HepG2 (cell line): ENCODE measurements at regions not wholly inside any gene's neighbourhood (a gene's known extent, or its start where the extent isn't known, plus 50 kb on each side); places are given as distances from the start of the nearest gene placed in this dataset.

Experiments used
- ATF3 ChIP-seq: sonication (generic); formaldehyde crosslinking; IDR thresholded peaks from 2 replicates; pipeline ENCODE4 v1.4.0; 2020; ENCODE audit warnings: missing genetic modification reagents
- BHLHE40 ChIP-seq: IDR thresholded peaks from 2 replicates; pipeline ENCODE4 v1.6.1; 2011; ENCODE audit warnings: low read length, improper control_type of control experiment
- CEBPB ChIP-seq: IDR thresholded peaks from 2 replicates; pipeline ENCODE4 v1.6.1; 2011; ENCODE audit warnings: low read depth, low read length, improper control_type of control experiment, borderline replicate concordance
- ETV6 ChIP-seq: sonication (generic); formaldehyde crosslinking; conservative IDR thresholded peaks from 2 replicates; pipeline ENCODE4 v1.4.0; 2020; ENCODE audit warnings: missing genetic modification reagents
- FOXA1 ChIP-seq, 2 experiments: fragments of 450-650 bp in 1 of 2; sonication (generic) in 1 of 2; formaldehyde crosslinking in 1 of 2; IDR thresholded peaks; 2 replicates each; pipeline versions ENCODE4 v1.4.0 to v1.6.1; 2016 to 2020; ENCODE audit warnings: missing genetic modification reagents in 1 of 2
- FOXK1 ChIP-seq: sonication (generic); formaldehyde crosslinking; IDR thresholded peaks from 2 replicates; pipeline ENCODE4 v1.4.0; 2020; ENCODE audit warnings: low read depth, missing genetic modification reagents, borderline replicate concordance
- FOXP1 ChIP-seq, 2 experiments: fragments of 450-650 bp in 1 of 2; IDR thresholded peaks; 2 replicates each; pipeline ENCODE4 v1.6.1; 2017 to 2018; ENCODE audit warnings: antibody characterized with exemption in 1 of 2
- HDAC6 ChIP-seq: fragments of 200-600 bp; sonication (generic); IDR thresholded peaks from 2 replicates; pipeline ENCODE4 v1.7.0; 2017; ENCODE audit warnings: mild to moderate bottlenecking, antibody characterized with exemption, low read length, low read depth
- HMG20B ChIP-seq: conservative IDR thresholded peaks from 2 replicates; pipeline ENCODE4 v1.6.1; 2016; ENCODE audit warnings: missing genetic modification reagents, missing compliant biosample characterization
- HOMEZ ChIP-seq: IDR thresholded peaks from 2 replicates; pipeline ENCODE4 v1.6.1; 2016; ENCODE audit warnings: low read depth
- HOXA3 ChIP-seq: sonication (generic); formaldehyde crosslinking; IDR thresholded peaks from 2 replicates; pipeline ENCODE4 v1.5.0; 2020; ENCODE audit warnings: missing genetic modification reagents
- NR2F6 ChIP-seq, 2 experiments: IDR thresholded peaks; 2 replicates each; pipeline ENCODE4 v1.6.1; 2016; ENCODE audit warnings: antibody characterized with exemption in 1 of 2, mild to moderate bottlenecking in 1 of 2
- SALL1 ChIP-seq: sonication (generic); formaldehyde crosslinking; IDR thresholded peaks from 2 replicates; pipeline ENCODE4 v1.8.0; 2022; ENCODE audit warnings: mild to moderate bottlenecking, missing genetic modification reagents
- SMAD3 ChIP-seq: sonication (generic); formaldehyde crosslinking; IDR thresholded peaks from 2 replicates; pipeline ENCODE4 v1.4.0; 2020; ENCODE audit warnings: missing genetic modification reagents
- STAT5B ChIP-seq: sonication (generic); formaldehyde crosslinking; IDR thresholded peaks from 2 replicates; pipeline ENCODE4 v1.4.0; 2020; ENCODE audit warnings: missing genetic modification reagents
- TBX2 ChIP-seq: sonication (generic); formaldehyde crosslinking; IDR thresholded peaks from 2 replicates; pipeline ENCODE4 v1.5.0; 2020; ENCODE audit warnings: missing genetic modification reagents, mild to moderate bottlenecking, borderline replicate concordance
- TBX3 ChIP-seq: fragments of 450-650 bp; IDR thresholded peaks from 2 replicates; pipeline ENCODE4 v1.6.1; 2017; ENCODE audit warnings: antibody characterized with exemption, mild to moderate bottlenecking, inconsistent platforms, borderline replicate concordance
- TCF7 ChIP-seq: sonication (generic); IDR thresholded peaks from 2 replicates; pipeline ENCODE4 v1.6.1; 2016; ENCODE audit warnings: antibody characterized with exemption, low read depth
- TCF7L2 ChIP-seq: IDR thresholded peaks from 2 replicates; pipeline ENCODE4 v1.6.1; 2011; ENCODE audit warnings: mild to moderate bottlenecking, low read depth, low read length, moderate library complexity
- TFDP1 ChIP-seq: IDR thresholded peaks from 2 replicates; pipeline ENCODE4 v1.6.1; 2016; ENCODE audit warnings: missing compliant biosample characterization, missing genetic modification reagents, borderline replicate concordance
- ZGPAT ChIP-seq: IDR thresholded peaks from 2 replicates; pipeline ENCODE4 v1.6.1; 2016; ENCODE audit warnings: mild to moderate bottlenecking
- ZNF143 ChIP-seq: sonication (generic); formaldehyde crosslinking; IDR thresholded peaks from 2 replicates; pipeline ENCODE4 v1.4.0; 2020; ENCODE audit warnings: missing genetic modification reagents
- ZNF382 ChIP-seq: sonication (generic); formaldehyde crosslinking; IDR thresholded peaks from 2 replicates; pipeline ENCODE4 v1.5.0; 2020; ENCODE audit warnings: missing genetic modification reagents, mild to moderate bottlenecking, borderline replicate concordance
- ZNF503 ChIP-seq: sonication (generic); formaldehyde crosslinking; IDR thresholded peaks from 2 replicates; pipeline ENCODE4 v1.4.0; 2020; ENCODE audit warnings: missing genetic modification reagents
- ZNF749 ChIP-seq: sonication (generic); formaldehyde crosslinking; IDR thresholded peaks from 2 replicates; pipeline ENCODE4 v1.8.0; 2022; ENCODE audit warnings: mild to moderate bottlenecking, missing genetic modification reagents, moderate library complexity, borderline replicate concordance
- ZSCAN9 ChIP-seq: IDR thresholded peaks from 2 replicates; pipeline ENCODE4 v1.6.1; 2016; ENCODE audit warnings: borderline replicate concordance

GRCh38 chr15:44836094-44836493 lies 99.8 kb downstream of the TRIM69 start (continued):
- peak; percentile 56; the same call in 1 of the 2 replicates for TF ChIP-seq SMAD3 (CRISPR knock-in tag)
- TF ChIP-seq ZNF143 (CRISPR knock-in tag) = no peak
- TF ChIP-seq SALL1 (CRISPR knock-in tag) = peak; percentile 37; the same call in 1 of the 2 replicates
- TF ChIP-seq HOXA3 (CRISPR knock-in tag) = peak; percentile 44; the same call in 1 of the 2 replicates
- TF ChIP-seq TCF7L2 = peak; percentile 88
- peak; percentile 49; the same call in 1 of the 2 replicates for TF ChIP-seq ZSCAN9
- peak; percentile 81 for TF ChIP-seq ZGPAT (CRISPR knock-in tag)
- no peak for TF ChIP-seq FOXA1 (IDR thresholded peaks at IDR 0.05)
- TF ChIP-seq FOXA1 (CRISPR knock-in tag; IDR thresholded peaks at IDR 0.05) = 0 out of 2 replicates have a peak, but pooled peaks have one; percentile 55
- peak; percentile 66 for TF ChIP-seq CEBPB
- TF ChIP-seq HOMEZ (CRISPR knock-in tag) = 0 out of 2 replicates have a peak, but pooled peaks have one; percentile 29
- TF ChIP-seq HMG20B (CRISPR knock-in tag) = peak; percentile 100
- TF ChIP-seq ATF3 (CRISPR knock-in tag) = 0 out of 2 replicates have a peak, but pooled peaks have one; percentile 24
- peak; percentile 87 for TF ChIP-seq ZNF503 (CRISPR knock-in tag)
- TF ChIP-seq TFDP1 (CRISPR knock-in tag) = no peak
- peak; percentile 38; the same call in 1 of the 2 replicates for TF ChIP-seq BHLHE40
- peak; percentile 94 for TF ChIP-seq TBX3
- no peak for TF ChIP-seq ZNF749
- TF ChIP-seq ZNF382 = no peak
- TF ChIP-seq NR2F6 (IDR thresholded peaks at IDR 0.05) = peak; percentile 98
- peak; percentile 98 for TF ChIP-seq NR2F6 (CRISPR knock-in tag; IDR thresholded peaks at IDR 0.05)
- TF ChIP-seq ETV6 (CRISPR knock-in tag) = 0 out of 2 replicates have a peak, but pooled peaks have one; percentile 33
- TF ChIP-seq FOXK1 (CRISPR knock-in tag) = peak; percentile 55; the same call in 1 of the 2 replicates
- TF ChIP-seq STAT5B (CRISPR knock-in tag) = no peak
- TF ChIP-seq HDAC6 = no peak
- peak; percentile 89 for TF ChIP-seq TBX2
- TF ChIP-seq TCF7 = peak; percentile 99
- peak; percentile 28; the same call in 1 of the 2 replicates for TF ChIP-seq FOXP1 (IDR thresholded peaks at IDR 0.05)
- peak; percentile 47; the same call in 1 of the 2 replicates for TF ChIP-seq FOXP1 (CRISPR knock-in tag; IDR thresholded peaks at IDR 0.05)
